ENCODE measurements at regions not wholly inside any gene's neighbourhood (a gene's known extent, or its start where the extent isn't known, plus 50 kb on each side); places are given as distances from the start of the nearest gene placed in this dataset.

GRCh38 chr6:125444006-125444923 is 142.5 kb upstream of the HDDC2 start:
- TF ChIP-seq CTCF (conservative IDR thresholded peaks at IDR 0.05) (no peak), ZFX (IDR thresholded peaks at IDR 0.05) (no peak)

All from C4-2B (cell line).